NCI-H345 treated with DMSO at 0.1 percent for 48 hours (cell line): ENCODE measurements at regions not wholly inside any gene's neighbourhood (a gene's known extent, or its start where the extent isn't known, plus 50 kb on each side); places are given as distances from the start of the nearest gene placed in this dataset.

Experiments used
- DNase-seq: peaks from one replicate; lab custom pipeline; 2025; ENCODE audit not compliant: unreplicated experiment; lab: John Stamatoyannopoulos, UW

DNA sequence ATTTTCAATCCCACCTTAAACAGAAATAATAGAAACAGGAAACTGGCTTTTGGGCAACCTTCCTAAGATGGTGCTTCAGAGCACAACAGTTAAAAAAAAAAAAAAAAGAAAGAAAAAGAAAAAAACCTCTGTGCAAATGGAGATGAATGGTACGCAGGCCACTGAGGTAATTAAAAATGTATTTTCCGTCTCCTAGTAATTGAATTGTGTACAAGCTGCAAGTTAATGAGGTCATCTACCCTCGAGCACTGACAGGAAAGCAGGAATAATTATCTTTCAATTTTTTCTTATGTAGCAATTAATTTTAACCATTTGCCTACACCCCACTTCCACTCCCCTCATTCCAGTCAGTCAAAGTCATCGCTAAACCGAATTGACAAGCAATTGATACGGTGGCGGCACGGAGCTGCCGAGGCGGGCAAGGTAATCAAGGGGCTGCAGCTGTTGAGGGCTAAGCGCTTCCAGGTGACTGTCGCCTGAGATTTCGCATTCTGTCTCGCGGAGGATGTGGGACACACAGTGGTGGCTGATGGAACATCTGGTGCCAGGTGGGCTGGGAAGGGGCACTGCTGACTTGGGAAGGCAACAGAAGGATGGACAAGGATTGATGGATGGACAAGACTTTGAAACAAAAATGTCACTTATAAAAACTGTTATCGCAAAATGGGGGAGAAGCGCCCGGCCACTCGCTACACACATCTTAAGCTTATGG is 109.4 kb downstream of the RCN1 start:
- no peak for DNase-seq

- DNase-seq = no peak
Observed at GRCh38 chr11:32204751-32205150, 113.9 kb downstream of the RCN1 start.

- no peak for DNase-seq
Observed at GRCh38 chr11:32210556-32210955, 119.7 kb downstream of the RCN1 start.

GRCh38 chr11:32213223-32213622 is 122.3 kb downstream of the RCN1 start:
- DNase-seq = no peak

- DNase-seq = no peak
Observed at GRCh38 chr11:32215157-32215556, 124.3 kb downstream of the RCN1 start.

- DNase-seq = no peak
Observed at GRCh38 chr11:32216749-32217148, 125.9 kb downstream of the RCN1 start.

GRCh38 chr11:32219320-32219719 is 128.4 kb downstream of the RCN1 start:
- no peak for DNase-seq

DNA sequence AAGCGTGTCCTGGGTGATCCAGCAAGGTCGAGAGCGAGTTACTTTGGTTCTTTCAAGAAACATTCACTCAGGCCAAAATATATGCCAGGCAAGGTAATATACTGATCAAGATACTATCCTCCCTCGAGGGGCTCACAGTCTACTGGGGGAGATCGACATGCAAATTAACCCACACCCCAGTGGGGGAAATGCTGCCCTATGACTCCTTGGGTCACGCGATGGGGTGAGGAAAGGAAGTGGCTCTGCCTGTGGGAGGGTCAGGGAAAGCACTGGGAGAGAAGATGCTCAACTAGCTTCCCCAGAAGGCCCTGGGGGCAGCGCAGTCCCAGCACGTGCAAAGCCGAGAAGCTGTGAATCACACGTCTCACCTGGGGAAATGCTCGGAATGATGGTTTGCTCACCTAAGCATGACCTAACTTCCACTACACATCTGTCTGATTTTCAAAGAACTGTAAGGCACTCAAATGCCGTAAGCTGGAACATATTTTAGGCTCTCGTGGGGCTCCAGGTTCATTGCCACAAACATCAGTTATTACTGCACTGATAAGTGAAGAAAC is 130.7 kb downstream of the RCN1 start:
- no peak for DNase-seq

DNA sequence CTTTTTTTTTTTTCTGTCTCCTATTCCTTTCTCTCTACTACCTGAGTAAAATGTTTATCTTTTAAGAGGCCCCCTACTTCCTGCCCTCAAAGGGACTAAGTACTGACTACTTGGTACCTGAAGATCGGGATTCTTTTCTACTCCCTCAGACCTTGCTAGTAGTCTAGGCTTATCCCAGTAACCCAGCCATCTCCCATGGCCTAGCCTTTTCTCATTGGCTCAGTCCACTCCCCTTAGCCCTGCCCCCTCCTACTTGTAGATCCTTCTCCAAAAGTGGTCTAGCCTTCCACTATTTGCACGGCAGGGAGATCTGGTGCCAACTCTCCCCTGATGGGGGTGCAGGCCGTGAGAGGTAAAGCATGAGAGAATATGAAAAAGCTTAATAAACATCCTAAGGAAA is 133.7 kb downstream of the RCN1 start:
- DNase-seq = no peak

DNA sequence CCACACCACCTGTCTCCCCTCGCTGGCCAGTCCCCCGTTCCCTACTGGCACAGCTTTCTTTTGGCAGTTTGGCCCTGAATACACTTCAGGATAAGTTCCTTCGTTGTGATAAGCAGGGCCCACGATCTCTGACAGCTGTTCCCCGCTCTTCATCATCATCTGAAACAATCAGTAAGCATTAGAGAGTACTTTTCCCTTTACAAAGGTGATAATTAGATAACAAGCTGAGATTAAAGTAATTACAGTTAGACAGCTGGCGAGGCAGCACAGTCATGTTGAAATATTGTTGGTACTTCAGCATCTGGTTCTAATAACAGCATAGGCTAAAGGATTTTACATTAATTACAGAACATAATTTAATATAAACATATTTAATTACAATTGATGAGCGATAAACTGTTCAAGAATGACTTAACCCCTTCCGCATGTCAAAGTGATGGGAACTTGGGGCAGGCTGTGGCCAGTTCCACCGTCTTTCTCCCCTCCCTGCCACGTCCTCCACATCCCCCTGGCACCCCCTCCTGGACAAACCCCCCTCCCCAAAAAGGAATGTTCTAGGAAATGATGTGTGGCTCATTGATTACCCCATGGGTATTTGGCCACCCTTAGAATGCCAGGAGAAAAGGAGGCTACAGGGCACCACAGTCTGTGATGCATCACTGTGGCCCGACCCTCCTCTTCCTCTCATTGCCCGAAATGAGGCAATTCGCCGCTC is 134.9 kb downstream of the RCN1 start:
- DNase-seq = no peak

DNA sequence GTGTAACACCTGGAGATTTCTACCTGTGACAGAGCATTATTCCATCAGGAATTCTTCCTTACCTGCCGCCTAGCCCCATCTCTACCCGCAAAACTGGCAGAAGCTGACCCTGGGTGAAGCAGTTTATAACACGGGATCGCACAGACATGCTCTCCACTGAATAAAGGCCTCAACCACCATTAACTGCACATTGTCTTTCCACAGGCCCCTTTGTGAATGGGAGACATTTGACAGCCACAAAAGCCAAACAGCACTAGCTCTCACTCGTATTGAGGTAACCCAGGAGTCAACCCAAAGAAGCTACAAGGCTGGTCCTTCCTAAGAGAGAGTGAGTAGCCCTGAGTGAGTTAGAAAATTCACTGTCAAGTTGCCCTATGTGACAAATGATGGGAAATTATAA is 135.6 kb downstream of the RCN1 start:
- no peak for DNase-seq

- DNase-seq = no peak
Observed at GRCh38 chr11:32229576-32230240, 138.8 kb downstream of the RCN1 start.

- DNase-seq = no peak
Observed at GRCh38 chr11:32231909-32232493, 141.1 kb downstream of the RCN1 start.

DNA sequence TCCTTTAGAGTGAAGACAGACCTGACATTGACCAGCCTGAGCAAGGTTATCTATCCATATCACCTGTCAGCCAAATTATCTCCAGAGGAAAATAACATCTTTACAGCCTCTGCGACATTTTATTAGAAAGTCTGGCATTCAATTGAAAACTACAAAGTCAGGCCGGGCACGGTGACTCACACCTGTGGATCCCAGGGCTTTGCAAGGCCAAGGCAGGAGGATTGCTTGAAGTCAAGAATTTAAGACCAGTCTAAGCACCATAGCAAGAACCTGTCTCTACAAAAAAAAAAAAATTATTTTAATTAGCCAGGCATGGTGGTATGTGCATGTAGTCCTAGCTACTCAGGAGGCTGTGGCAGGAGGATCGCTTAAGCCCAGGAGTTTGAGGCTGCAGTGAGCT is 141.6 kb downstream of the RCN1 start:
- no peak for DNase-seq

- DNase-seq = no peak
Observed at GRCh38 chr11:32233276-32233675, 142.4 kb downstream of the RCN1 start.

DNA sequence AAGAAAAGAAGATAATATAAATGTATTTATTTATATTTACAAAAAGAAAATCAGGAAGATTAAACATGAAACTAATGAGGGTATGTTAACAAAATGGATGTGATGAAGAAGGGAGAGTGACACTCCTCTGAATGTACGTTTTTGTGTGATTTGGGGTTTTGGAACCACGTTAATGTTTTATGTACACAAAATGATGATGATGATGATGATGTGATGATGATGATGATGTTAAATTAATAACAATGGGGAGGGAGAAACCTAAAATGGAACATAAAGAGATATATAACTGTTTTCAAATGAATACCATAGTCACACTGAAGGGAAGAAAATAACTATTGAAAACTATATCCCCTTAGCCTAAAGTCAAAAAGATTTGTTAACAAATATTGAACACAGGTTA is 143.1 kb downstream of the RCN1 start:
- no peak for DNase-seq

DNA sequence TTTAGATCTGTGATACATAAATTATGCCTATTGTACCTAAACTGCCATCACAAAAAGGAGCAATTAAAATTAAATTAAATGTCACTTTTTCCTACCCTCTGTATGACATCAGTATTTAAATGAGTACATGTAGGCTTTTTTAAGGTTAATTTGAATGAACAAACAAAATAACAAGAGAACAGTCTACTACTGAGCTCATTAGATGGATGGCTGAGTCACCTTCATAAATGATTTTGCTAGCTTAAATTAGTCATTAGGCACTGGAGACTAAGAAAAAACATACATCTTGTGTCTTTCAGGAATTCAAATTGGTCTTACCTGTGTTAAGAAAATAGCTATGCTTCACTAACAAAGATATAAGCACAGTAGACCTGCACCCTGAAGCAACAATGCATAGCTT is 153.6 kb downstream of the RCN1 start:
- DNase-seq = no peak

DNA sequence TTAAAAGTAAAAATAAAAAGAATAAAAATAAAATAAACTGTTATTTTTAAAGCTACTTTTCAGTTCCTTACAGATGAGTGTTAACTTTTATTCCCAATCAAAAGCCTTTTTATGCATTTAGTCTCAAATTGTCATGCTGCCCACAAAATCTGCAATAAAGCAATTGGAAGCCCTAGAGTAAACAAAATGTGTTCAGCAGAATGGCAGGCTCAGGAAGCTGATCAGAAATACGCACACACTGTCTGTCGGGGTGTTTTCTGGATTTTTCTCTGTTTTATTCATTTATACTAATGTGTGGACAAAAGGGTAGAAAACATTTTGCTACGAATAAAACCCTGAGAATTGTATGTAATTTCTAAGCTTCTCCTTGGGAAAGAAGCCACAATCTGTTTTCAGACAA is 162.8 kb downstream of the RCN1 start:
- DNase-seq = no peak

GRCh38 chr11:32255841-32256240 is 165.0 kb downstream of the RCN1 start:
- no peak for DNase-seq

- DNase-seq = no peak
Observed at GRCh38 chr11:32256466-32256865, 165.6 kb downstream of the RCN1 start.

- no peak for DNase-seq
Observed at GRCh38 chr11:32259641-32260081, 168.8 kb downstream of the RCN1 start.

DNA sequence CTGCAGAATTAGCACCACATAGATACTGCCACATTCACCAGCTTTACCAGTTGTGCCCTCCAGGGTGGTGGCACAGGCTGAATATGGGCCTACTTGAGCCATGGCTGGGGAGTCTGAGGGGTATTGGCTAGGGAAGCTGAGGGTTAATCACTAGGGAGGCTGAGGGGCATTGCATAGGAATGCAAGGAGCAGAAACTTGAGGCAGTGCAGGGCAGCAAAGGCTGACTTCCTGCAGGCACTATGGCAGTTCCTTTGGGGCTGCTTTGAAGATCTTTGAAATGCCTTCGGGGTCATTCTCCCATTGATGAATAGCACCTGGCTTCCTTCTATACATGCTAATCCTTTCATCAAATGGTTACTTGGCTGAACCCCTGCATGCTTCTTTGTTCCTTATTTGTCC is 171.5 kb downstream of the RCN1 start:
- no peak for DNase-seq
